ENCODE measurements at regions not wholly inside any gene's neighbourhood (a gene's known extent, or its start where the extent isn't known, plus 50 kb on each side); places are given as distances from the start of the nearest gene placed in this dataset.

DNA sequence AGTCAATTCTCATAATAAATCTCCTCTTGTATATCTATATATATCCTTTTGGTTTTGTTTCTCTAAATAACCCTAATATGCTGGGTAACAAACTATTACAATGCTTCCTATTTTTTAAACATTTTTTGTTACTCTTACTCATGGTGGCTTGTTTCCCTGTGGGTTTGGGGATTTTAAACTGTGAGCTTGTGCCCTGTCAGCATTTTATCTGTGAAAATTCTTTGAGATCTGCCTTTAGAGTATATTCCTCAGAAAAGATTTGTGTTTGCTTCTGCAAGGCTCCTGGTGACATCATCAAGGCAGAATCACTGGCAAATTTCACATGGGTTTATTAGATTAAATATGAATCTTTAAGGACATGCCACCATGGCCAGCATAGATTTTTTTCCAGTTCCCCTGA lies 273.6 kb downstream of the LRFN2 start:
- in situ Hi-C loops (cut with HindIII; ENCODE audit: low sequenced_read_pairs): no loop called here

DNA sequence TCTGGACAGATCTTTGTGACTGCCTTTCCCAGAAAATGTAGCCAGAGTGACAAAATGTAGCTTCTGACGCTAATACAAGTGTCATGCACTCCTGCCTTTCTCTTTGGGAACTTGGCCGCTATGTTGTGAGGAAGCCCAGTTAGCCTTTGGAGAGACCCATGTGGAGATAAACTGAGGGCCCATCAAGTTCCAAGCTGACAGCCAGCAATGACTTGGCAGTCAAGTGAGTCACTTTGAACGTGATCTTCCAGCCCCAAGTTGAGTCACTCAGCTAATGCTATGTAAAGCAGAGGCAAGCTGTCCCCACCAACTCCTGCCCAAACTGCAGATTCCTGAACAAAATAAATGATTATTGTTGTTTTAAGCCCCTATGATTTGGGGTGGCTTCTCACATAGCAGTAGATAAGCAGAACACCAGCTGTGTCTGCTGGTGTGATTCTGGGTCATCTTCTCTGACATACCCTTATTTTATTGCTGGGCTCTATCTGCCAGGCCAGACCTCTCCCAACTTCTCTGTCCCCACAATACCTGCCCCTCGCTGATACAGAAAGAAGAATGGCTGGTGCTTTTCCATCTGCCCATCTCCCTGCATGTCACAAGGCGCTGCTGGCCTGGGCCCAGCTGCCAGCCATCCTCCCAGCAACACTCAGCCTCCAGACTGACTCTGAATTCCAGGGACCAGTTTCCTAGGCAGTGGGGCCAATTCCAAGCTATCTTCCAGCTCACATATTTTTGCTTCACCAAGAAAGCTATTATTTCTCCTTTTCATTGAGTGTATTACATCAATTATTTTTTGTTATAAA lies 274.8 kb downstream of the LRFN2 start:
- in situ Hi-C loops (cut with HindIII; ENCODE audit: low sequenced_read_pairs): no loop called here

DNA sequence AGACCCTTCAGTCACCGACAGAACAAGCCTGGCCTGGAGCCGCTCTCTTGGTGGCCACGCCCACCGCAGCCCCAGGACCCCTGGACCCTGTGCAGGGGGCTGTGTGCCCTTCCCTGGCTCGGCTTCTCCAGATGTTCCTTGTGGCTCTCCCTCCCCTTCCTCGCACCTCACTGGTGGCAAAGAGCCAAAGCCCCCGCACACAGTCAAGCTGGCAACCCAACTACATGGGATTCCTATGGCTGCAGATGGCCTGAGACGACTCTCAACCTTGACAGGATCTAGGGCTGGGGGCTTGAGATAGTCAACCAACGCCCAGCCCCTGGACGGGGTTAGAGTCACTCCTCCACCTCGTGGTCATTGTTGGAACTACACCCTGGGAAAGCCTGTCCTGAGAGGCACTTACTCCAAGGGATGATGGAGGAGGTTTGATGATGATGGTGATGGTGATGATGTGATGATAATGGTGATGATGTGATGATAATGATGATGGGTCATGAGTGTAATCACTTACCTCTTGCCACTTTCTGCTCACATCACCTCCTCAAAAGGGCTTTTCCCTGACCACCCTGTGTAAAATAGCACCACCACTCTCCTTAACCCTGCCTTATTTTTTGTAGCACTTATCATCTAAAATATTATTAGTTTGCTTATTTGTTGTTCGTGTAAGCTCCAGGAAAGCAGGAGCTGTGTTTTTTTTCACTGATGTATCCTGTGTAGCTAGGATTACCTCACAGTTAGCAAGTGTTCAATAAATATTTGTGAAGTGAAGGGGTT lies 278.4 kb downstream of the LRFN2 start:
- in situ Hi-C loops (cut with HindIII; ENCODE audit: low sequenced_read_pairs): no loop called here

DNA sequence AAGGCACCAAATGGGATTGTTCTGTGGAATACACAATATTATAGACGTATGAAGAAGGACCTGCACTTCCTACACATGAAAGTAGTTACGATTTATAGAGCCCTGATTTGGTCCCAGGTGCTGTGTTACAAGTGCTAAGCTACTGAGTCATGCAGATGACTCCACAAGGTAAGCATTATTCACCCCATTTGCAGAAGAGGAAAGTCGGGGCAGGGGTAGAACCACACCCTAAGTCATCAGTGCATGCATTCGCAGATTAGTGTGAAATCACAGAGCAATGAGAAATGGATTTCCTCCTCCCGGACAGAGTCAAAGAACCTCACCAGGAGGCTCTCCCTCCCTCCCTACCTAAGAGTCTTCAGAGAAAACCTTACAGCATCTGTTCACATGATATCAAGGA lies 279.5 kb downstream of the LRFN2 start:
- in situ Hi-C loops (cut with HindIII; ENCODE audit: low sequenced_read_pairs): no loop called here

DNA sequence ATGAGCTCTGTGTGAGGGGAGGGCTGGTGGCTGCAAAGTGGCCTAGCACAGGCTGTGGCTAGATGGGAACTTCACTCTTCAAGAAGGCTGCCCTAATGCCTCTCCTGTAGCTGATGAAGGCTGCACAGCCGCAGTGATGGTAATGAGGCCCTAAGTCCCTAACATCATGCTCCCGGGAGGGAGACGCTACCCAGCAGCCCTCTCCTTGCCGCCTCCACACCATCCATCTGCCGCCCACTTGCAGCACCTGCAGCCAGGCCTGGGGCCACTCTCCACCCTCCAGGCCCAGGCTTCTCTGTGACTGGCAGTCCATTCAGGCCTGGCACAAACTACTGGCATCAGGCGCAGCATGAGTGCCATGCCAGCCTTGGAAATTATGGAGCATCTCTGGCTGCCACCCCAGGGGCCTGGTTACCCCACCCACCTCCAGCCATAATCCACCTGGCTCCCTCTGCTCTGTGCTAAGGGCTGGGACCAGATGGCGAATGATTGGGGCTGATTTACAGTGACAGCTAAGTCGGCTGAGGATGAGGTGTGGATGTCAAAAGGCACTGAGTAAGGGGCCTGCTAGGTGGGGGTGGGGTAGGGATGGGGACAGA lies 284.2 kb downstream of the LRFN2 start:
- in situ Hi-C loops (cut with HindIII; ENCODE audit: low sequenced_read_pairs): no loop called here

DNA sequence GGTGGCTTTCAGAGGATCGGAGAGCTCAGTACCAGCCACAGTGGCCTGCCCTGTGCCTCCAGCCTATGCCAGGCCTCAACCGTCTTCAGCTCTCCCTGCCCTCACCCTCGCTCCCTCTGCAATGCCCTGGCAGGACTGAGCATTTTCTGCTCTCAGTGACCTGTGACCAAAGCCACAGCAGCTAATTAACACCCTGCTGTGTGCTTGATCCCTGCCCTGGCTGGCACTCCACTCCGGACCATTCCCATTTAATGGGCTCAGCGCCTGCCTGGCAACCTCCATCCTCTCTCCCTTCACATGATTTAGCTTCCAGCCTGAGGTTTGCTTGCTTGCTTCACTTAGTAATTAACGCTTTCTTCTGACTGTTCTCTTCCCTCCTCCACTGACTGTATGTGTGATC lies 287.5 kb downstream of the LRFN2 start:
- in situ Hi-C loops (cut with HindIII; ENCODE audit: low sequenced_read_pairs): no loop called here

DNA sequence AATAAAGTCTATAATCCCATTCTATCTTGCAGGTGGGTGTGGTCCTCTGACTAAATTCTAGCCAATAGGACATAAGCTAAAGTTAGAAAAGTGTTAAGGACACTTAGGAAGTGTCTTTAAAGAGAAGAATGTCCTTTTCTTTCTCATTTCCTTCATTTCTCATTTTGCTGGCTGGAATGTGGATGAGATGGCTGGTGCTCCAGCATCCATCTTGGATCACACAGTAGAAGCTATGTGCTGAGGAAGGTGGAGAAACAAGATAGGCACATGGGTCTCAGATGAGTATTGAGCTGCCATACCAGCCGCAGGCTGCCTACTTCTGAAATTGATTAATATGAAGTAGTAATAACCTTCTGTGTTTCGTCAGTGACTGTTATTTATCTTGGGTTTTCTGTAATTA lies 289.0 kb downstream of the LRFN2 start:
- in situ Hi-C loops (cut with HindIII; ENCODE audit: low sequenced_read_pairs): no loop called here

DNA sequence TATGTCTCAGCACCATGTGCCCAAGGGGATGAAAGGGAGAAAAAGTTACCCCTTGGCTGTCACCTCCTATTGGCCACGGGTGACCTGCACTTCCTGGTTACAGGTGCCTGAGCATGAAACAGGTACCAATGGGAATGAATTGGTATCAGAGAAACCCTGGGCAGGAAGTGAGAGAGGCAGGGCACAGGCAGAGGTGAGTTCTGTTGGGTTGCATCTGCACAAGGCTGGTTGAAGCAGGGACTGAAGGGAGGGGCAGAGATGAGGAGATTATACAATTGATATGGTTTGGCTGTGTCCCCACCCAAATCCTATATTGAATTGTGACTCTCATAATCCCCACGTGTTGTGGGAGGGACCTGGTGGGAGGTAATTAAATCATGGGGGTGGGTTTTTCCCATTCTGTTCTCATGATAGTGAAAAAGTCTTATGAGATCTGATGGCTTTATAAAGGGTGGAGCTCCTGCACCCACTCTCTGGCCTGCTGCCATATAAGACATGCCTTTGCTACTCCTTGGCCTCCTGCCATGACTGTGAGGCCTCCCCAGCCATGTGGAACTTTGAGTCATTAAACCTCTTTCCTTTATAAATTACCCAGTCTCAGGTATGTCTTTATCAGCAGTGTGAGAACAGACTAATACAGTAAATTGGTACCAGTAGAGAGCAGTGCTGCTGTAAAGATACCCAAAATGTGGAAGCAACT lies 291.8 kb downstream of the LRFN2 start:
- in situ Hi-C loops (cut with HindIII; ENCODE audit: low sequenced_read_pairs): no loop called here

DNA sequence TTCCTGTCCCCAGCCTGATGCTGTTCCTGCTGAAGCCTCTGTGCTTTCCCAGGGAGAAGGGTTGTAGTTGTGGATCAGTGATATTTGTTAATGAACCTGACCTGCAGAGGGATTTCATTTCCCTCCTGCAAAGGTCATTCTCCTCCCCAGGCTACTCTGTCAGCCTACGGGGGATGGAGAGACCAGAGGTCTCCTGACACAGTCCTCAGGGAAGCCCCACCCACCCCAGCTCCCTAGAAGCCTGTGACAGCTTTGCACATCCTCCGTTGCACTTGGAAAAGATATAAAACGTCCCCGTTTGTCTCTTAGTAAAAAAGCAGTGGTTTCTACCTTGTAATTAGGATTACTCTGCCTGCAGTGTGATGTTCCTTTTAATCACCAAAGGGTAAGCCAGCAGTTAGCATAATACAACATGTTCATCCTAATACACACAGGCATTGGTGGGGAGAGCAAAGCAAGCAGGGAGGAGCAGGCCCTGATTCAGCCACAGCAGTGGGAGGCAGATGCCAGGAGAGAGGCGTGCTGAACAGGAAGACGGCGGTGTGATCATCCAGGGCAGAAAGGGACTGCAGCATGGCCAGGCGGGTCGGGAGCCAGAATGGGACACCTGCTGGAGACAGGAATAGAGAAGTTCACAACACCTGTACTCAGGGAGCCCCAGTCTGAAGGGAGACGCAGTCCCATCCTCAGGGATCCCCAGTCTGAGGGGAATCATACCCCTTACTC lies 293.5 kb downstream of the LRFN2 start:
- in situ Hi-C loops (cut with HindIII; ENCODE audit: low sequenced_read_pairs): no loop called here

DNA sequence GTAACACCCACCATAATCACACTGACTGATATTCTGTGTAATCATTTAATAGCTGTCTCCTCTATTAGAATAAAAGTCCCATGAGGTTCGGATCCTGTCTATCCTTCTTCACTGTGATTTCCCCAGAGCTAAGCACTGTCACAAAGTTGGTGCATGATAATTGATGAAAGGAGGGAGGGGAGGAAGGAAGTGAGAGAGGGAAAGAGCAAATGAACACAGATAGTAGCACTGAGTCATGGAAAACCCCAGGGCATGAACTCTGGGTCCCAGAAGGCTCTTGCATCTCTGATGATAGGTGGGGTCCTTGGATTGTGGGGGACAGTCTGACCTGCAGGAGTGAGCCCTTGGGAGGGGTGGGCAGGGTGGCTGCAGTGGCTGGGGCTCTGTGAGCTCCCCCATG lies 294.1 kb downstream of the LRFN2 start:
- in situ Hi-C loops (cut with HindIII; ENCODE audit: low sequenced_read_pairs): no loop called here

DNA sequence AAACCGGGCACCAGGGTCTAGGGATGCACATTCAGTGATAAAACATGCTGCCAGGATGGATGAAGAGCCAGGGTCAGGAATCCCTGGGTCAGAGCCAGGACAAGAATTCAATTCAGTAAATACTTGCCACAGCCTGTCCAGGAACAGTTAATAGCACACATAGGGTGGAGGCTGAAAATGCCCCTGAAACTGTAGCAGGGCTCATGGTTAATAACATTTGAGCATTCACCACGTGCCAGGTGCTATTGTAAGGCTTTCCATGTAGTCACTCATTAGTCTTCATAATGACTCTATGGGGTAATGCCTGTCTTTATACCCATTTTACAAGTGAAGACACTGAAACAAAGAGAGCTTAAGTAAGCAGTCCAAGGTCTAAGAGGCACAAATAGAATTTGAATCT lies 296.3 kb downstream of the LRFN2 start:
- in situ Hi-C loops (cut with HindIII; ENCODE audit: low sequenced_read_pairs): no loop called here

DNA sequence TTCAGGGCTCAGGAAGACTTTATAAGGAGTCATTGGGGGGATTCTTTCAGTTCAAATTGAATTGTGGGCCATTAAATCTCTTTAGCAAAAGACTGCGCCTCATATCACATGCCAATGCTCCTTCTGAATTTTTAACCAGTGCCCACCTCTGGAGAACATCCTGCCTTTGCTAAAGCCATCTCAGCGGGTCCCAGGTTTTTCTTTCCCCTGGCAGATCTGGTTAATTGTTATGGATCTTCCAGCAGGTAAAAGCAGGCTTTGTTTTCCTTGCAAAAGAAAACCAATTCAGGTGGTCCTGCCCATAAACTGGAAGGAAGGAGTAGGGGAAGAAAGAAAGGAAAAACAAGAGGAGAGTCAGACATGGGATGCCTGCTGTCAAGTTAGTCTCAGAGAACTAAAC lies 298.2 kb downstream of the LRFN2 start:
- in situ Hi-C loops (cut with HindIII; ENCODE audit: low sequenced_read_pairs): no loop called here

DNA sequence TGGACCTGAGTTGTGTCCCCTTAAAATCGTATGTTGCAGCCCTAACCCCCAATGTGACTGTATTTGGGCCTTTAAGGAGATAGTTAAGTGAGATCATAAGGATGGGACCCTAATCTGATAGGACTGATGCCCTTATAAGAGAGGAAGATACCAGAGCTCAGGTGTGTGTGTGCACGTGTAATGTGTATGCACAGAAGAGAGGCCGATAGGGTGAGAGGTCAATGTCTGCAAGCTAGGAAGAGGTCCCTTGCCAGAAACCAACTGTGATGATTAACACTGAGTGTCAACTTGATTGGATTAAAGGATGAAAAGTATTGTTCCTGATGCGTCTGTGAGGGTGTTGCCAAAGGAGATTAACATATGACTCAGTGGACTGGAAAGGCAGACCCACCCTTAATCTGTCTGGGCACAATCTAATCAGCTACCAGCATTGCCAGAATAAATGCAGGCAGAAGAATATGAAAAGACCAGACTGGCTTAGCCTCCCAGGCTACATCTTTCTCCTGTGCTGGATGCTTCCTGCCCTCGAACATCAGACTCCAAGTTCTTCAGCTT lies 299.8 kb downstream of the LRFN2 start:
- in situ Hi-C loops (cut with HindIII; ENCODE audit: low sequenced_read_pairs): no loop called here

DNA sequence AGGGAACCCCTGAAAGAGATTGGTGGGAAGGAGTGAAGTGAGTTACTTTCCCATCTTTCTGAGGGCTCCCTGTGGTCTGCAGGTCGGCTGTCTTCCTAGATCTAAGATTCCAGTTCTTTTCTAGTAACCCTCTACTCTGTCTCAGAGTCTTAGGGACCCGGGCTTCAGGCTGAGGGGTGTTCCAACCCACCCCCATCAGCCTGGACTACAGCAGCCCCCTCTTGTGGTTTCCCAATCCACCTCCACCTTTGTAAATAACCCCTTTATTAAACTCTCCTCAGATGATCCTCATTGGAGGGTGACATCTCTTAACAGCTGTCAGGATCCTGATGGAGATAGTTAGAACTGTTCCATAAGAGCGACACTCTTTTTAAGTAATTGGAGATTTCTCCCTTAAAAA lies 300.4 kb downstream of the LRFN2 start:
- in situ Hi-C loops (cut with HindIII; ENCODE audit: low sequenced_read_pairs): no loop called here

DNA sequence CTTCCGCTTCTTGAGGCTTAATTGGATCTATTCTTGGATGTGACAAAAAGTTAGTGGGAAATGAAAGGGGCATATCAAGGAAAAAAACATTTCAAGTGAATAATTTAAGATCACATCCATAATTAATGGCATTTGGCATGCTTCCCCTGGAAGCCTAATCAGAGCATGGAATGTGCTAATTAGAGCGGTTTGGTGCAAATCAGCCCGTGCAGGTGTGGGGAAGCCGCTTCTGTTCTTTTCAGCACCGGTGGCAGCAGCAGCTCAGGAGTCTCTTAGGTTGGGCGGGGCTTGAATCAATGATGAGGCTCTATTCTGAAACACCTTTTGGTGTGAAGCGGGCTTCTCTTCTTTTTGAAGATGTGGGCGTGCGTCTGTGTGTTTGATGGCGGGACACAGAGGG lies 301.2 kb downstream of the LRFN2 start:
- in situ Hi-C loops (cut with HindIII; ENCODE audit: low sequenced_read_pairs): no loop called here

DNA sequence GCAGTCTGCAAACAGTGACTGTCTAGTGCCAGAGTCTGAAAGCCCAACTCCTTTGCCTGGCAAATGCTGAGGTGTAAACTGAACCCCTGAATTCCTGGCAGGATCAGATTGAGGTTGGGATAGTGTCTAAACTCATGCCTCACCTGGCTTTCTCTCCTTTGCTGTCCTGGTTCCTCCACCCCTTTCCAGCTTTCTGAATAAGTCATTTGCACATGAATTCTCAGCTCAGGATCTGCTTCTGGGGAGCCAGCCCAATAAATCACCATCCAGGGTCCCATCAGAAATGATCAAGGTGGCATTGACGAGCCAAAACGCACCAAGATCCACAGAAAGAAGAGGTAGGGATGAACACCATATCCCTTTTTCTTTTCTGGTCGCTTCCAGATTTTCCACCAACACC lies 301.6 kb downstream of the LRFN2 start:
- in situ Hi-C loops (cut with HindIII; ENCODE audit: low sequenced_read_pairs): no loop called here

DNA sequence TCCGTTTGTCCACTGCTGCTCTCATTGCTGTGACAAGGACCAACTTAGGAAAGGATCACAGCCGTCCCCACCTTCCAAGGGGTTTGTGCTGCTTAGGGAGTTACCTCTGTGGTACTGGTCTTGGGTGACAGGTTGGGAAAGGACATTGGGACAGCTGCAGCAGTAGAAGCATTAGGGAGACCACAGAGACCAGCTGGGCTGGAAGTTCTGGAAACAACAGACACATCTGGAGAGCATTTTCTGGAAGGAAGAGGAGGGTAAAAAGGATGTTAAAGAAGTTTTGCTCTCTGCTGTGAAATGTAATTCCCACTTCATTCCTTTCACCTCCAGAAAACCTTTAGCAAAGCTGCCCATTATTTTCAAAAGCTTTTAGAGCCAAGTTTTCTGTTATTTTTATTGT lies 304.2 kb downstream of the LRFN2 start:
- in situ Hi-C loops (cut with HindIII; ENCODE audit: low sequenced_read_pairs): no loop called here

DNA sequence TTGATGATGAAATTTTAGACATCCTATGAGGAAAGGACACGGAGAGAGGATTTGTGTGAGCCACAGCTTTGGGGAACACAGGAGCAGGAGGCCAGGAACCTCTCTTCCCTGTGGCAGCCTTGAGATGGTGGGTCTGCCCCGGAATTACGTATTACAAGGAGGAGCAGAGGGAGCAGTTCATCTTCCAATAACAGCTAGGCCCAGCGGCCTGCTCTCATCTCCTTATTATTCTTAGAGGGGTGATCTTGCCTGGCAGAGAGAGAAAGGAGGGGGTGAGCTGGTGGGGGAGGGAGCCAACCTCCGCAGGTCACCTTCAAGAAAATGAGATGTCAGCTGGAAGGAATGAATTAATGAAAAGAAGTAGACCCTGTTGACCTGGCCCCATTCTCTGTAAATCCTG lies 305.8 kb downstream of the LRFN2 start:
- in situ Hi-C loops (cut with HindIII; ENCODE audit: low sequenced_read_pairs): no loop called here

DNA sequence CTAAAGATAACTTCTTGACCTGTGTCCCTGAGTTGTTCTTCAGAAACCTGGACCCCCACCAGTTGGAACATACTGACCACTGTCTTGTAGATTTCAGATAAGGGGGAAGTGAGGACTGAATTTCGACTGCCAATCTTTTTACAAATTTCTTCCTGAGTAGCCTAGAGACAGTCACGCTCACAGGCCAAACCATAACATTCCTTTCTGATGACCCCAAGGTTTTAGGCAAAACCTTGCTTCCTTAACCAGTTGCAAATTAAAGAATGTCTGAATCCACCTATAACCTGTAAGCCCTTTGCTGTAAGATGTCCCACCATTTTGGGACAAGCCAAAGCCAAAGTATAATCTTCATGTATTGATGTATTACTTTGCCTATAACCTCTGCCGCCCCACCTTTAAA lies 306.9 kb downstream of the LRFN2 start:
- in situ Hi-C loops (cut with HindIII; ENCODE audit: low sequenced_read_pairs): no loop called here

DNA sequence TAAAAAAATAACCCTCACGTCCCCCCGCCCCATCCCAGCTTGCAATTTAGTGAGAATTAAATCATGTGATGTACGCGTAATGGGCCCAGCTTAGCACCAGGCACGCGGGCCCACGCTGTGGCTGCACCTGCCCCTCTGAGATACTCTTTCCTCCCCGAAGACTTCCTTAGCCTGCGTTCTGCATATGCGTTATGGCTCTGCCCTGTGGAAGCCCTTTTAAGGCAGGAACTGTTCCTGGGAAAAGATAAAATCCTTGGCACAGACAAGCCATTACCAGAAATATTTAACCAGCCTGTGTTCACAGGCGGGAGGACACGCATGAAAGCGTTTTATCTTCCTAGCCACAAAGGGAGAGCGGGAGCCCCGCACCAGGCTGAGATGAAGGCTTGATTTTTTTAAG lies 311.0 kb downstream of the LRFN2 start:
- in situ Hi-C loops (cut with HindIII; ENCODE audit: low sequenced_read_pairs): no loop called here

DNA sequence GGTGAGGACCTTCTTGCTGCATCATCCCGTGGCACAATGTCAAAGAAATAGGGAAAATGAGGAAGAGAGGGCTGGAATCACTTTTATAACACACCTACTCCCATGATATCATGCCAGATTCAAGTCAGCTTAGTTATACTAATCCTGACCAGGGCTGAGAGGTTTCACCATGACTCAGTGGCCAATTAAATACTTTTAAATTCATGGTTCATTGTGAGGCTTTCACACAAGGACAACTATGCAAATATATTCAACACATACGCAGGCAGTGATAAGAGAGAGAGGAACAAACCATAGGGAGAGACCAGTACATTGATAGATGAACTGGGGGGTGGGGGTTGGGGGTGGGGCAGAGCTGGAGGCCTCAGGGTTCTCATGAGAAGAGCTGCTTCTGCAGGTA lies 313.1 kb downstream of the LRFN2 start:
- in situ Hi-C loops (cut with HindIII; ENCODE audit: low sequenced_read_pairs): no loop called here
